Suprapubic skin (tissue), 4 donors: ENCODE measurements at regions not wholly inside any gene's neighbourhood (a gene's known extent, or its start where the extent isn't known, plus 50 kb on each side); places are given as distances from the start of the nearest gene placed in this dataset.

Experiments used
- DNase-seq, 2 donors: peaks; one replicate each; pipeline ENCODE4 v3.0.0-alpha.2; 2019; ENCODE audit warnings: low spot score in 2 of 2
- H3K27ac ChIP-seq: fragments of 200-600 bp; sonication (generic); one replicate; pipeline ENCODE4 v1.5.1; 2019
- H3K27me3 ChIP-seq: fragments of 200-600 bp; sonication (generic); one replicate; pipeline ENCODE4 v1.5.1; 2019
- H3K36me3 ChIP-seq: fragments of 200-600 bp; sonication (generic); one replicate; pipeline ENCODE4 v1.5.1; 2019
- H3K4me1 ChIP-seq: fragments of 200-600 bp; sonication (generic); one replicate; pipeline ENCODE4 v1.5.1; 2019
- H3K4me3 ChIP-seq: fragments of 200-600 bp; sonication (generic); one replicate; pipeline ENCODE4 v1.5.1; 2019; ENCODE audit warnings: mild to moderate bottlenecking
- H3K9me3 ChIP-seq: fragments of 200-600 bp; sonication (generic); one replicate; pipeline ENCODE4 v1.5.1; 2019
- CTCF ChIP-seq, 2 donors: fragments of 200-600 bp in 1 of 2; fragments of 450-650 bp in 1 of 2; sonication (generic) in 1 of 2; IDR thresholded peaks; one replicate each; pipeline ENCODE4 v1.5.1; 2016 to 2019; ENCODE audit warnings: antibody characterized with exemption in 2 of 2, mild to moderate bottlenecking in 1 of 2, moderate library complexity in 1 of 2
- EP300 ChIP-seq: sonication (generic); formaldehyde crosslinking; IDR thresholded peaks from one replicate; pipeline ENCODE4 v1.6.1; 2017; ENCODE audit warnings: antibody characterized with exemption
- POLR2A ChIP-seq, 2 donors: fragments of 450-650 bp; IDR thresholded peaks; one replicate each; pipeline ENCODE4 v1.6.1; 2017; ENCODE audit warnings: antibody characterized with exemption in 2 of 2, mild to moderate bottlenecking in 2 of 2, moderate library complexity in 2 of 2
- POLR2AphosphoS5 ChIP-seq, 3 donors: sonication (generic); formaldehyde crosslinking; IDR thresholded peaks; one replicate each; pipeline ENCODE4 v1.6.1; 2017; ENCODE audit warnings: antibody characterized with exemption in 3 of 3
- WGBS: methylation state at CpG from one replicate; pipeline ENCODE4 v1.1.5; 2018; 5-methylcytosine and 5-hydroxymethylcytosine counted together

DNA sequence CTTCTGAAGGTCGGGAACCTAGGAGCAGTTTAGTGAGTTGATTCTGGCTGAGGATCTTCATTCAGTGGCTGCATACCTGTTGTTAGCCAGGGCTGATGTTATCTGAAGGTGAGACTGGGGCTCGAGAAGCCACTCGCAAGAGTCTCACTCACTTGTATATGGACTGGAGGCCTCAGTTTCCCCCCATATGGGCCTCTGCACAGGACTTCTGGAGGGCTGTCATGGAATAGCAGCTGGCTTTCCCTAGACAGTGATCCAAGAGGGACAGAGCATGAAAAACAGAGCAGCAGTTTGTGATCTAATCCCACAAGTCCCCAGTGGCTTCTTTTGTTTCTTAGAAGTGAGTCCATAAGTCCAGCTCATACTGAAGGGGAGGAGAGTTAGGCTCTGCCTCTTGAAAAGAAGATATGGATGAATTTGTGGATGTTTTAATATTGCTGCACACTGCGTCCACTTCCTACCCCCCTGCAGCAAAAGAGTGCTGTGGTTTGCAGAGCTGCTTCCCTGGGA, 623.4 kb downstream of the CDH26 start:
- 76% methylated on average over 4 of the region's 4 CpGs for WGBS

GRCh38 chr20:60583741-60584140, 625.5 kb downstream of the CDH26 start:
- no peak overlapping the region for H3K4me3 ChIP-seq
- no peak for DNase-seq
- no peaks in the 10 kb centered on the region for H3K9me3 ChIP-seq
- TF ChIP-seq POLR2A (IDR thresholded peaks at IDR 0.05) (no peak), POLR2AphosphoS5 (IDR thresholded peaks at IDR 0.05) (no peak), EP300 (no peak), CTCF (IDR thresholded peaks at IDR 0.05) (no peak)
- H3K27me3 ChIP-seq = no peaks in the 10 kb centered on the region
- H3K36me3 ChIP-seq = no peaks in the 10 kb centered on the region
- no peak overlapping the region for H3K27ac ChIP-seq
- WGBS = 56% methylated on average over 2 of the region's 2 CpGs
- H3K4me1 ChIP-seq = peaks cover 8% of the 10 kb centered on the region

More for the DNA sequence above, 623.4 kb downstream of the CDH26 start:
- TF ChIP-seq POLR2AphosphoS5 (IDR thresholded peaks at IDR 0.05) (no peak), EP300 (no peak), POLR2A (IDR thresholded peaks at IDR 0.05) (no peak), CTCF (IDR thresholded peaks at IDR 0.05) (no peak)
- no peaks in the 10 kb centered on the region for H3K36me3 ChIP-seq
- peaks cover 5% of the 10 kb centered on the region for H3K4me1 ChIP-seq
- H3K27ac ChIP-seq = no peak overlapping the region
- DNase-seq = no peak
- H3K4me3 ChIP-seq = no peak overlapping the region
- no peaks in the 10 kb centered on the region for H3K27me3 ChIP-seq
- no peaks in the 10 kb centered on the region for H3K9me3 ChIP-seq

DNA sequence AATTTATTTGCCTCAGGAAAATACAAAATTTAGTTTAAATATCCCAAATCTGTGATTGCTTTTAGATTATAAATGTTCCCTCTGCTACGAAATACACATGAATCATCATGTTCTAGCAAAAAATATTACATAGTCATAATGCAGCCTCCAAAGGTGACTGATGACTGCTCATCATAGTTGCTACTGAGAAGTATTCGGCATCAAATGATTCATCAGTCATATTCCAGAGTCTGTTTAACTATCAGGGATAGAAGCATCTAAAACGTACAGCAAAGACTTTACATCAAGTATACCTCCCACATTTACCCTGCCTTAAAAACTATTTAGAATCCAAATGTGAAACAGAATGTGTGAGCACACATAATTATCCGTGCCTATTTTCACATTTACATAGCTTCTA, 626.0 kb downstream of the CDH26 start:
- TF ChIP-seq CTCF (IDR thresholded peaks at IDR 0.05) = no peak
- TF ChIP-seq POLR2A (IDR thresholded peaks at IDR 0.05) = no peak
- TF ChIP-seq POLR2AphosphoS5 (IDR thresholded peaks at IDR 0.05) = no peak
- TF ChIP-seq EP300 = no peak
- no peaks in the 10 kb centered on the region for H3K27me3 ChIP-seq
- WGBS = 68% methylated on average over 4 of the region's 4 CpGs
- no peaks in the 10 kb centered on the region for H3K9me3 ChIP-seq
- H3K36me3 ChIP-seq = no peaks in the 10 kb centered on the region
- H3K4me1 ChIP-seq = peaks cover 8% of the 10 kb centered on the region
- H3K27ac ChIP-seq = no peak overlapping the region
- H3K4me3 ChIP-seq = no peak overlapping the region
- no peak for DNase-seq

- DNase-seq = no peak
- Histone ChIP-seq H3K4me3 (no peak overlapping the region), H3K9me3 (no peaks in the 10 kb centered on the region), H3K4me1 (peaks cover 8% of the 10 kb centered on the region), H3K36me3 (no peaks in the 10 kb centered on the region), H3K27ac (no peak overlapping the region), H3K27me3 (no peaks in the 10 kb centered on the region)
- TF ChIP-seq POLR2AphosphoS5 (IDR thresholded peaks at IDR 0.05) (no peak), CTCF (IDR thresholded peaks at IDR 0.05) (no peak), EP300 (no peak), POLR2A (IDR thresholded peaks at IDR 0.05) (no peak)
- WGBS = 65% methylated on average over 4 of the region's 4 CpGs
Observed at GRCh38 chr20:60585651-60586050, 627.4 kb downstream of the CDH26 start.

DNA sequence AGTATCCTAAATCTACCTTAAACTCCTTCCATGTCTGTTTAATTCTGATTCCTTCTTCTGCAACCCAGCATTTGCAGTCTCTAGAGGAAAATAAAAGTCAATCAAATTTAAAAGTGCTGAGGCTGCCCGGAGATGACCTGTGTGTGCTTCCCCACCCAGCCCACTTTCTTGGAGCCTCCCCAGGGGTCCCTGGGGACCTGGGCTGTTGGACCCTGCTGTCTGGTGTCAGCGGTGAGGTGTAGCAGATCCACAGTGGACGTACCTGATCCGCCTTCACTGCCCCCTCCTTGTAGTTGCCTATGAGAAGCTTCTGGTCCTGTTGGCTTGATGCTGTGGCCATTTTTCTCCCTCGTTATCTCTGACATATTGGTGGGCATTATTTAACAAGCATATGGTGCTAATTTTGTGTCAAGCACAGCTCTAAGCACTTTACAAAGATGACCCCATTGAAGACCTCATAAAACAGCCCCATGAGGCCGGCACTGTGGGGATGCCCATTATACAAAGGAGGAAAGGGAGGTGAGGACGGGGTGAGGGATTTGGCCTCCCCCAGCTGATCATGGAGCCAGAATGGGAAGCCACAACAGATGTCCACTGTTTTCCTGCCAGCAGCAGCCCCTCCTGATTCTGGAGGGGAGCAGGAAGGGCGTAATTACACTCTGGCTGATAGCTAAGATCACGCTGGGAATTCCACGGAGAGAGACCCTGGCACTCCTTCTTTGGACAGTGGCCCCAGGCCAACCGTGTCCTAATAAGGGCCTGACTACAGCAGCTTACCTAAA, 628.2 kb downstream of the CDH26 start:
- DNase-seq = no peak
- H3K36me3 ChIP-seq = no peaks in the 10 kb centered on the region
- TF ChIP-seq POLR2AphosphoS5 (IDR thresholded peaks at IDR 0.05) = no peak
- no peak for TF ChIP-seq EP300
- no peak for TF ChIP-seq POLR2A (IDR thresholded peaks at IDR 0.05)
- TF ChIP-seq CTCF (IDR thresholded peaks at IDR 0.05) = no peak
- 38% methylated on average over 11 of the region's 11 CpGs for WGBS
- no peaks in the 10 kb centered on the region for H3K9me3 ChIP-seq
- no peak overlapping the region for H3K27ac ChIP-seq
- peaks cover 8% of the 10 kb centered on the region for H3K4me1 ChIP-seq
- H3K27me3 ChIP-seq = no peaks in the 10 kb centered on the region
- no peak overlapping the region for H3K4me3 ChIP-seq
